Left colon (tissue), 2 donors: ENCODE measurements at regions not wholly inside any gene's neighbourhood (a gene's known extent, or its start where the extent isn't known, plus 50 kb on each side); places are given as distances from the start of the nearest gene placed in this dataset.

ENCODE experiments used
- ATAC-seq: fragments of 200-7000 bp; cut with Tn5 transposase; one replicate; pipeline ENCODE4 v1.9.1; 2020; ENCODE audit warnings: mild to moderate bottlenecking, moderate library complexity
- DNase-seq, 2 donors: peaks; one replicate each; pipeline ENCODE4 v3.0.0-alpha.2; 2020
- intact Hi-C, 2 donors: fragments of 100-400 bp; cut with DNase I in 1 of 2; cut with micrococcal nuclease in 1 of 2; formaldehyde crosslinking; loops; one replicate each; pipeline versions ENCODE4 v1.11.2 to v1.14.0; 2022; cut with DNase I, micrococcal nuclease
- donor health status: DM: no; HTN: no; CAD: no.
- donor health status: DM: yes; HTN: yes; CAD: no.

DNA sequence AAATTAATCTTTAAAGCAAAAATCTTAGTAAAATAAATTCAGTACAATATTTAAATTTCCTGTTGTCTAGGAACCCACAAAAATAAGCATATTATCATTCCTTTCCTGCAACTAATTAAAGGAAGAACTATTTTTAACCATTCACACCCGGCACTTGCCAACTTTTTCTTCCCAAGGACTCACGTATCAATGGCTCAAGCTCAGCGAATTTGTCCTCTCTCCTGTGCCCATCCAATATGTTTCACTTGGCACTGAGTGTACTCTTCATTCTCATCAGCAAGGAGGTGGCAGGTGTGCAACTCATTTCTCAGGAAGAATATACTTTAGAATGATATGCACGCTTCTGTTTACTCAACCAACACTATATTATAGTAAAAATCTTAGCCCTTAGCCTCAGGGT, 419.4 kb downstream of the C6orf118 start:
- intact Hi-C loops: no loop called here
- no peak for DNase-seq
- ATAC-seq: no peak

DNA sequence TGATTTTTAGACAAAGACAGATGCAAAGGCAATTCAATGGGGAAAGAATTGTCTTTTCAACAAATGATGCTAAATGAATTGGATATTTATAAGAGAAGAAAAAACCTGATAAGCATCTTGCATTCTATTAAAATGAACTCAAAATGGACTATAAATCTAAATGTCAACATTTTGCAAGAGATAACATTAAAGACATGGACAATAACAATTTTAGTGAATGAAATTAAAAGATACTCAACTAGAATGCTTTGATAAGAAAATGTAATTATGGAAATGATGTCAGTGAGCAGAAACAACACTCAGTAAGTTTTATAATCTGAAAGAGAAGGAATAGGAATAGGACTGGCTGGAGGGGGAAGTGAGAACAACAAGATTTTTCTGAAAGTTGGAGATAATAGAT, 421.7 kb downstream of the C6orf118 start:
- ATAC-seq: no peak

DNA sequence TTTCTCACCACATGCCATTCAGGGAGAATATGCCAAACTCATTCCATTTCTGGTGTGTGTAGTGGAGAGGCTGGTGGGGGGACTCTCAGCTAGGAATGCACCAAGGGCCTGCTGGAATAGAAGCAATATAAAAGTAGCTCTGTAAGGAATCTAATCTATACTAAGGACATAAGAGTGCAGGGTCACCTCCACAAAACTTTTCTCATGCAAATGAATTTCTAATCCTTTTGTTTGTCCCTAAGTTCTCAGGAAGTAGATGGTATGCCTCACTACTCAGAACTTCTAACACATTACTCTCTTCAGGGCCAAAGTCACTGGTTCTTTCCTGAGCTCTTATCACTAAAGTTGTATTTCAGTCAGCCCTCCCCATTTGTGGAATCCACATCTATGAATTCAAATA, 427.2 kb downstream of the C6orf118 start:
- ATAC-seq: no peak
- intact Hi-C loops: no loop called here
- DNase-seq: no peak

More for the DNA sequence above, 421.7 kb downstream of the C6orf118 start:
- intact Hi-C loops: no loop called here
- no peak for DNase-seq

DNA sequence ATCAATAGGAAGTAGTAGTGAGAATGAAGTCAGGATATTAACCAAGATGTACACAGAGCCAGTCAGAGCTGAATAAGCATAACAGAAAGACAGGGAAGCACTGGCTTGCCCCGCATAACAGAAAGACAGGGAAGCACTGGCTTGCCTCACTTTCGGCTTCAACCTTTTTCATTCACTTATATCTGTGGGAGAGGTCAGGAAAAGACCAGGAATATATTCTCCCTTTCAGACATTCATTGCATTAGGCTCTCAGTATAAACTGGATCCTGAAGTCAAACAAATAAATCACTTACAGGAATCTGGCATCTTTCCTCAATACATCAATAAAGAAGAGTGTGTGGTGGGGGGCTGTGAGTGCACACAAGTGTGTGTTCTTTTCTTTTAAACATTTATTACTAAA, 437.6 kb downstream of the C6orf118 start:
- no peak for DNase-seq
- ATAC-seq: no peak
- intact Hi-C loops: no loop called here

DNA sequence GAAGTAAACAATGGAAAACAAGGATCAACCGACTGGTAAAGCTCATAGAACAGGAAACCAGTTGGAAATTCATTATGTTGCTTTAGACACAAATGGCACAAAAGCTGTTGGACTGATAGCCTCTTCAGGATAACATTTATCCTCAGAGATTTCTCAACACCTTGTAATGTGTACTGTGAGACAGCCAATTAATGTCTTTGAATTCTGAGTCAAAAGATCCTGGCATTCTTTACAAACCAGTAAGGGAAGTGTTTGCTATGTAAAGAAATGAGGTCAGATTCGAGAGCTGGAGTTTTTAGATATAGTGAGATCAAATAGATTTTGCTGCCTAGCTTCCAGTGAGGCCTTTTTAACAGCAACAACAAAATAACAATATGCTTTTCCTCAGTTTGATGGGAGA, 439.2 kb downstream of the C6orf118 start:
- intact Hi-C loops: no loop called here
- DNase-seq (no peak), ATAC-seq (no peak)

DNA sequence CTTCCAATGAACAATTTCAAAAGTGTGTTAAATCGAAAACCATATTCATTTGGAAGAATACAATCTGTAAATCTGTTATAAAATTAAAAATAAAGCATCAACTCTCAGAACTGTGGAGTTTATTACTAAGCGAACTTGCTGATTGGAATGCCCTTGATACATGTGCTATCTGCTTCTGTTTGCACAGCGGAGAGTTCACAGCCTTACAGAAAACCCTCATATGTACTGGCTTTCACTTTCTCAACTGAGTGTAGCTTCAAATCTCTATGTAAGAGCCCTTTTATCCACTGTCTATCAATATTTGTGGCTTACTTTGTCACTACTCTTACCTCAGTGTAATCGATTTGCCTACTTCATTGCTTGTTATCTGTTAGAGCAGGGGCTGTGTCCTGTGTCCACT, 447.4 kb downstream of the C6orf118 start:
- intact Hi-C loops: no loop called here
- no peak for DNase-seq
- ATAC-seq: no peak

DNA sequence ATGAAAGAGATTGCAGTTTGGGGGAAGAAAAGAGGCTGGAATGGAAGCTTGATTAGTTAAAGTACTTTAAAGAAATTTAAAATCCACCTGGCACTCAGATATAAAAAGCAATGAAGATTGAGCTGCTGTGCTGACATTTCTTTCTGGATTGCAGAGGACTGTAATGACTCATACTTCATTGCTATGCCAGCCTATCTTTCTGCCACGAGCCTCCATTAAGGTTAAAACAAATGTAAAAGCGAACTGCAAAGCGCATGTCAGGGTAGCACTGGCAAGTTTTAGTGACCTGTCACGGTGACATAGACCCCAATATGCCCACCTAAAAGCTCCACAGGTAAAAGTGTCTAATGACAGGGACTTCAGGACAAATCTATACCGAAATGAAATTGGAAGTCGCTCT, 449.6 kb downstream of the C6orf118 start:
- intact Hi-C loops: no loop called here
- ATAC-seq: no peak
- no peak for DNase-seq

DNA sequence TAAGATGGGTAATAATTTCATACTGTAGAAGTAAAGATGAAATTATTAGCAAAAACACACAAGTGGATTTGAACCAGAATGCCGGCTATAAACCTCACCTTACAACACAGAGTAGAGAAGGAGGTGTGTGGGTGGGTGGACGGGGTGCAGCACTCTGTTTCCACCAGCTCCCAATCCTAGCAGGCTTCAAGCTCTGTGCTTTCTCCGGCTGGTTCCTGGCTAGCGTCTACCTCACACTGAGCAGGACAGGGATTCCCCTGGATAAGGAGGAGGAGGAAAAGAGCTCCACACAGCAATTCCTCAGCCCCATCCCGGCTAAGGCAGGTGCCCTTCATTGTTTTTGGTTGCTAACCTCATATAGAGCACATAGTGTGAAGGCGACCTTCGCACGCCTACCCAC, 453.3 kb downstream of the C6orf118 start:
- no peak for DNase-seq
- intact Hi-C loops: no loop called here
- ATAC-seq: no peak

DNA sequence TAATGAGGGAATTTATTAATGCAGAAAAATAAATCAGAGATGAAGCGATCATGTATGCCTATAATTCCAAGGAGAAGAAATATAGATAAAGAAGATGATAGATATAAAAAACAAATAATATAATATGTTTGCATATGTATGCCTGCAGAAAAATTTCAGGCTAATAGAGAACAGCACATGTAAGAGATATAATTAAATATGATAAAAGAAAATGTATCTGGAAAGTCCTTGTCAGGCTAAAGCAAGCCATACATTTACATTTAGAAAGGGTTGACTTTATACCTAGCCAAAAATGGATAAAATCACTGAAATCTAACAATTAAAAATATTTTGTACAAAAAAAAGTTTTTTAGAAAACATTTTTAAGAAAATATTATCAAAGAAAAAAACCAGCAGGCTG, 454.1 kb downstream of the C6orf118 start:
- intact Hi-C loops: no loop called here
- DNase-seq (no peak), ATAC-seq (no peak)

DNA sequence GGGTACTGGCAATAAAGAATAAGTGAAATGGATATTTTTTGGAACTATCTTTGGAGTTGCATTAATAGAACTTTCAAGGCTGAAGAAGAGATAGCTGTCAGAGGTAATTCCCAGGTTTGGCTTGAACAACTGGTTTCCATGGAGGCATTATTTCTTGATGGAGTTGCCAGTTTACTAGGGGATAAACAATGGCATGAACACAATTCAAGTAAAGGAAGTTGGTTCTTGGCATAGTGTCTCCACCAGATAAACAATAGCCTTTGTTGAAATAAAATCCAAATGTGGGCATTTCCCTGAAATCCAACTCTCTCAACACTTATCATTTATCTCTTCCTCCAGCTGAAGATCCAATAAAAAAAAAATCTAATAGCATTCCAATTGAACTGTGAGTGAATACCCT, 454.9 kb downstream of the C6orf118 start:
- intact Hi-C loops: no loop called here
- ATAC-seq (no peak), DNase-seq (no peak)

DNA sequence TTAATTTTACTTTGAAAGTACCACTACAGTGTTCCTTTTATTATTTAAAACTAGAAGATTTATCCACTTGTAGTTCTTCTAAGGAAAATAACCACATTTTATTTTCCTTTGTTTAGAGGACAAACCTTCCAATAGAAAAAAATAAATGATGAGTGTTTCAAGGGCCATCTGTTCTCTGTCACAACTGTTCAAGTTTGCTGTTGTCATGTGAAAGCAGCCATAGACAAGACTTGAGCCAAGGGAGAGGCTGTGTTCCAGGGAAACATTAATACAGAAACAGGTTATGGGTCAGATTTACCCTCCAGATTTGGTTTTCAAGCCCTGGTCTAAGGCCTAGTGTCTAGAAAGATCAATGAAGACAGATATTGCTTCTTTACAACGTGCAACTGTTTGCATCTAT, 463.6 kb downstream of the C6orf118 start:
- intact Hi-C loops: no loop called here
- no peak for ATAC-seq
- DNase-seq: no peak

DNA sequence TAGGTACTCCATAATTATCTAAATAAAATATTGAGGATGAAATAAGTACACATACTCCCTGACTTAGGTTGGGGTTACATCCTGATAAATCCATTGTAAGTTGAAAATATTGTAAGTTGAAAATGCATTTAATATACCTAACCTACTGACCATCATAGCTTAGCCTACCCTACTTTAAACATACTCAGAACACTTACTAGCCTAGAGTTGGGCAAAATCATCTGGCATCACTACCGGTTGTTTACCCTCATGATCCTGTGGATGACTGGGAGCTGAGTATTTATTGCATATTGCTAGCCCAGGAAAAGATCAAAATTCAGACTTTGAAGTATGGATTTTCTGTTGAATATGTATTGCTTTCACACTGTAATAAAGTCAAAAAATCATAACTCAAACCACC, 467.3 kb downstream of the C6orf118 start:
- intact Hi-C loops: no loop called here
- ATAC-seq (no peak), DNase-seq (no peak)

DNA sequence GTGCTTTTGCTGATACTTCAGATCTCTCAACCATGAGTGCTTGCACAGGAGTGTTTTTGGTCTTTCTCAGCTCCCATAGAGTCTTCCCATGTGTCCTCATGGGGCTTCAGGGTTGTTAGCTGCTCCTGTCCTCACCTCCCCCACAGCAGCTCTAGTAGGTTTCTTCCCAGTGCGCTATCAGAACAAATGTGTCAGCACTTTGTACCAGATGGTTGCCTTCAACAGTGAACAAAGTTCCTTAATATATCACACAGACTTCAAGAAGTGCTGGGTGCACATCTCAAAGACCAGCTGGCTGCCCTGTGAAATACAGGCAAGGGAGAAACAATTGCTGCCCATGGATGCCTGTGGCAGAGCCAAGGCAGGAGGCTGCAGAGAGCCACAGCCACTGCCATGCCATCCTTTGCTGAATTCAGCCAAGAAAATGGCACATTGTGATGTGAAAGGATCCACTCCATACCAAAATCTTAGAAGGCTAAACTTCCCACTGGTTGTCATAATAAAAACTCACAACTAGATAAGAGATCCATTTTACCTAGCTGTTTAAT, 471.3 kb downstream of the C6orf118 start:
- DNase-seq: no peak
- intact Hi-C loops: no loop called here
- no peak for ATAC-seq

DNA sequence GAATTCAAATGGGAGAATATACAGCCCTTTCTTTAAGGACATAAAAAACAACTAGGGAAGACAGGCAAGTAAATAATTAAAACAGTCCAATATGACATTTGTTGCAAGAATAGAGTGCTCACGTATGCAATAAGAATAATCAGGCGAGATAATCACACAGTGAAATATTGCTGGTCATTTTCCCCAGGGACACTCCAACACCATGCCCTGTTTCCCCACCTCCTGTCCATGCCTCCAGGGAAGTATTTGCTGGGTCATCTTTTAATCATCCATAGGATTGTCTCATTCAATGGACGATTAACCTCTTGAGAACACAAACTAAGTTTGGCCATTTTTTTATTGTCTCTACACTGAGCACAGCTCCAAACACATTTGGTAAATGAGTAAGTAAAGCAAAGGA, 472.9 kb downstream of the C6orf118 start:
- DNase-seq (no peak), ATAC-seq (no peak)
- intact Hi-C loops: no loop called here

DNA sequence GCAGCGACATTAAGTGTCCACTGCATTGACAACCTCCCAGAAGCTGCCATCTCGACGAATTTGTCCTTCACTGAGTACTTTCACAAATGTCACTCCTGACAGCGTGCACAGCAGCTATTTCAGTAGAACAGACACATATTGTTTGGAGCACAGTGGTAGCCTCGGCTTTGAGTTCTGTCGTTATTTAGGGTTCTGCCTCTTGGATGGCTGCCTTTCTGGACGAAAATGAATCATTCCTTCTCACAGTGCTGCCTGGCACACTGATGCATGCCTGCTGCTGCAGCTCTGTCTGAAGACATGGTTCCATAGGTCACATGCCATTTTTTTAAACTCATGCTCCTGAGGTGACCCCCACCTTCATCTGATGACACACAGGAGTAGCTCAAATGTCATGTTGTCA, 477.0 kb downstream of the C6orf118 start:
- DNase-seq (no peak), ATAC-seq (no peak)
- intact Hi-C loops: no loop called here

DNA sequence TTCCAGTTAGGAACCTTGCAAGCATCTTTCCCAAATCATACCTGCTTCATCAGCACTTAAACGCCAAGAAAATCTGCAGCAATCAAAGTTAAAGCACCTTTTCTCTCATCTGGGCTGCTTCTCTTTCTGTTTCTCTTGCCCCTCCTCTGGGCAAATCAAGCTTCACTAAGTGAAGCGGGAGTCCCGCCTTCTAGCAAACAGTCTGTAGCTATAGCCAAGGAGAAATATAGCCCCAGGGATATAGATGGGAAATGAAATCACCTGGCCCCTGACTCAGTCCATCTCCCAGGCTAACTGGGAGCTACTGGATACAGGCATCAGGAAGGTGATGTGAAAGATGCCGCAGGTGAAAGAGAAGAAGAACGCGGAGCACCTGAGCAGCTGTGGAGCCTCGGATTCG, 481.9 kb downstream of the C6orf118 start:
- ATAC-seq: no peak
- DNase-seq: no peak

DNA sequence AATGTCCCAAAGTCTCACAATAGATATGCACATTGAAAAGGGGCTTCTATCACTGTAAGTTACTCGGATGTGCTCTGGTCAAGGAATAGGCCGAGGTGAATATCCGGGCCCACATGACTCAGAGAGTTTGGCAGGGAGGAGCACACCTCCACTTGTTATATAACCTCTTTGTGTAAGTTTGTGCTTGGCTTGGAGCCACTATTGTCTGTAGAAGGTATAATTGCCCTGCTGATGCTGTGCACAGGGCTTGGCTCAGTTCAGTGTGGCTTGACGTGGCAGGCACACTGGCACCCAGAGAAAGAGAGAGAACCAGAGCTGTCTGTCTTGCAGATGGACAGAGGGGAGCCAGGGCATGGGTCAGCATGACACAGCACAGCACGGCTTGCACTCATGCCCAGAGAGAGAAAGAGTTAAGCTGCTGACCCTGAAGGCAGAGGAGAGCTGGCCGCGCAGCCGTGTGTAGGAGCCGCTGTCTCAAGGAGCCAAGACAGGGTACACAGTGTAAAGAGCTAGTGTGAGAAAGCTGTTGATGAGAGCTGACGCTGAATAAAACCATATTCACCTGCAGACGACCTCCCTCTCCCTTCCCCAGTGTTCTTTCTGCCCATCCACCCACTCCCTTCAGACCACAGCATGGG, 482.5 kb downstream of the C6orf118 start:
- intact Hi-C loops: no loop called here

More for the DNA sequence above, 481.9 kb downstream of the C6orf118 start:
- intact Hi-C loops: no loop called here

DNA sequence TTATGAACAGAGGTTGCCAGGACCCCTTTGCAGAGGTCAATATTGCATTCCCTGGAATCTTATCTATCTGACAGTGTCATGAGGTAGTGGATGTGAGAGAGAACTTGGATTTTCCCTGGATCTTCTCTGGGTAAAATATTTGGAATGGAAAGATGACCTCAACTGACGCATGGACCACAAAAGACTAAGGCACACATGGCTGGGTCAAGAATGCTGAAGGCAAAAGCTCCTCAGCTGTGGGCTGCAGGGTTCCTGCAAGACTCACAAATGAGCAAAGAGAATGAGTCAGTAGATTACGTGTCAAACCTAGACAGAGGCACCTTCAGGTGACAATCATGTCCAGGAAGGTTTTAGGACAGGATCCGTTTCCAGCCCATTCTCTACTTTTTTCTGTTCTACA, 484.0 kb downstream of the C6orf118 start:
- DNase-seq: no peak
- intact Hi-C loops: no loop called here
- no peak for ATAC-seq

More for the DNA sequence above, 482.5 kb downstream of the C6orf118 start:
- no peak for DNase-seq
- no peak for ATAC-seq

DNA sequence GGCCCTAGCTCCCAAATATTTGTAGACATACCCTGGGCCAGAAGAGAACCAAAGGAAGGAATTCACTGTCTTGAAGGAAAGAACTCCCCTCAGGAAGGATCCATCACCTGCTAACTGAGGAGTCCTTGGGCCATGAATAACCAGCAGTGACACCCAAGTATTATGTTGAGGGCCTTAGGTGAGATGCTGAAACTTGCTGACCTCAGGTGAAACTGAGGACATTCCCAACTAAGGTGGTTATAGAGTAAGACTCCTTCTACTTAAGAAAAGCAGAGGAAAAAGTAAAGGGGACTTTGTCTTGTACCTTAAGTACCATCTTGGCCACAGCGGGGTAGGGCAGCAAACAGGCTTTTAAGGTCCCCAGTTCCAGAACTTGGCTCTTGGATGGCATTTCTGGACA, 491.7 kb downstream of the C6orf118 start:
- intact Hi-C loops: no loop called here
- DNase-seq (no peak), ATAC-seq (no peak)

DNA sequence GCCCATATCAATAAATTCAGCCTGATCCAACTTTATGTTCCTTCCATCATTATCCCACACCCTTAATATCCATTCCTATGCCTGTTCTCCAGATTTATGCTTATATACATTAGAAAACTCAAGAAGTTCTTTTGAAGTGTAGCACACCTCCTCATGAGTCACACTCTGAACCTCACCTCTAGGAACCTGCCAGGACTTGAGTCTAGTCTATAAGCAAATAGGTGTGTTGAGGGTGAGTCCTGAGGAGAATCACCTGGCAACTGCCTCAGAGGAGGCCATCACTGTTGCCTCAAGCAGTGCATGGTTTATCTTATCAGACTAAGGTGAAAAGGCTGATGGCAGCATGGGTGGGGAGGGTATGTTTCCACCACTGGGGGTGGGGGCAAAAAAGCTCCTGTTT, 496.7 kb downstream of the C6orf118 start:
- ATAC-seq: no peak
- DNase-seq: no peak
- intact Hi-C loops: no loop called here

DNA sequence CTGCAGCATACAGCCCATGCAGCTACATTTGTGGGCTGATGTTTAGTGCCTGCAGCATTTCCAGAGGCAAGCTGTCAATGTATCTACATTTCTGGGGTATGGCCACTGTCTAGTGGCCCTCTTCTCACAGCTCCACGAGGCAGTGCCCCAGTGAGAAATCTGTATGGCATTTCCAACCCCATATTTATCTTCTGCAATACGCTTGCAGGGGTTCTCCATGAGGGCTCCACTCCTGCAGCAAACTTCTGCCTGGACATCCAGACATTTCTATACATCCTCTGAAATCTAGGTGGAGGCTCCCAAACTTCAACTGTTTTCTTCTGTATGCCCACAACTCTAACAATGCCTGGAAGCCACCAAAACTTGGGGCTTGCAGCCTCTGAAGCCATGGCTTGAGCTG, 502.3 kb downstream of the C6orf118 start:
- intact Hi-C loops: no loop called here
- ATAC-seq (no peak), DNase-seq (no peak)
